NT2/D1 (cell line): ENCODE measurements at regions not wholly inside any gene's neighbourhood (a gene's known extent, or its start where the extent isn't known, plus 50 kb on each side); places are given as distances from the start of the nearest gene placed in this dataset.

Experiments used
- DNase-seq: peaks from one replicate; pipeline ENCODE4 v3.0.0-alpha.2; 2011; ENCODE audit warnings: low read depth, low spot score
- H3K27me3 ChIP-seq: 2 replicates; pipeline ENCODE4 v1.6.0; 2011; ENCODE audit warnings: mild to moderate bottlenecking; ENCODE audit not compliant: insufficient read length, insufficient read depth
- H3K36me3 ChIP-seq: 2 replicates; pipeline ENCODE4 v1.6.1; 2011; ENCODE audit warnings: mild to moderate bottlenecking, low read length, mixed read lengths; ENCODE audit not compliant: insufficient read depth, insufficient read length
- H3K4me1 ChIP-seq: 2 replicates; pipeline ENCODE4 v1.5.1; 2011; ENCODE audit not compliant: insufficient read depth, insufficient read length
- H3K4me3 ChIP-seq: 2 replicates; pipeline ENCODE4 v1.5.1; 2011; ENCODE audit warnings: low read depth; ENCODE audit not compliant: insufficient read length
- H3K9ac ChIP-seq: 2 replicates; pipeline ENCODE4 v1.6.0; 2011; ENCODE audit warnings: low read depth; ENCODE audit not compliant: insufficient read length
- H3K9me3 ChIP-seq: 2 replicates; pipeline ENCODE4 v1.5.1; 2011; ENCODE audit warnings: mild to moderate bottlenecking, low read length; ENCODE audit not compliant: insufficient read depth
- SUZ12 ChIP-seq: IDR thresholded peaks from 2 replicates; pipeline ENCODE4 v1.6.1; 2011; ENCODE audit not compliant: insufficient read length, insufficient read depth; ENCODE audit errors: extremely low read depth
- YY1 ChIP-seq: IDR thresholded peaks from 2 replicates; pipeline ENCODE4 v1.6.1; 2011; ENCODE audit not compliant: insufficient read length, insufficient read depth
- ZNF274 ChIP-seq: IDR thresholded peaks from 2 replicates; pipeline ENCODE4 v1.6.1; 2011; ENCODE audit warnings: mild to moderate bottlenecking, low read depth, low read length

DNA sequence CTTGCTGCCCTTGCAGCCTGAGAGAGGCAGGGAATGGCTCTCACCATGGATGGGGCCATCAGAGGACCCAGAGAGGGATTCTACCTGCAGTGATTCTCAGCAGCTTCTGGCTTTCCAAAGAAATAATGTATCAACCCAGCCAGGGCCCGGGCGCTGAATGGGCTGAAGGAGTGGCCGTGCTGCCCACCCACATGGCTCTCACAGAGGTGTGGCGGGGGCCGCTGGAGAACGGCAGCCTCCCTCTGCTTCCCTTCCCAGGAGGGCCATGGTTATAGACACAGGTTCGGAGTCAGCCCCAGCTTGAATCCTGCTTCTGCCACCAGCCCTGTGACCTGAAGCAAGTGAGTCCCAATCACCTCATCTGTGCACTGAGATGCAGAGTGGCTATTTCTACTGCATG, 82.7 kb downstream of the THAP12 start:
- no peaks in the 10 kb centered on the region for H3K9me3 ChIP-seq
- no peak overlapping the region for H3K9ac ChIP-seq
- H3K4me1 ChIP-seq: peaks cover 2% of the 10 kb centered on the region
- H3K36me3 ChIP-seq: no peaks in the 10 kb centered on the region
- H3K4me3 ChIP-seq: no peak overlapping the region
- H3K27me3 ChIP-seq: no peaks in the 10 kb centered on the region
- DNase-seq: no peak
- TF ChIP-seq ZNF274: no peak
- TF ChIP-seq SUZ12: no peak
- no peak for TF ChIP-seq YY1

DNA sequence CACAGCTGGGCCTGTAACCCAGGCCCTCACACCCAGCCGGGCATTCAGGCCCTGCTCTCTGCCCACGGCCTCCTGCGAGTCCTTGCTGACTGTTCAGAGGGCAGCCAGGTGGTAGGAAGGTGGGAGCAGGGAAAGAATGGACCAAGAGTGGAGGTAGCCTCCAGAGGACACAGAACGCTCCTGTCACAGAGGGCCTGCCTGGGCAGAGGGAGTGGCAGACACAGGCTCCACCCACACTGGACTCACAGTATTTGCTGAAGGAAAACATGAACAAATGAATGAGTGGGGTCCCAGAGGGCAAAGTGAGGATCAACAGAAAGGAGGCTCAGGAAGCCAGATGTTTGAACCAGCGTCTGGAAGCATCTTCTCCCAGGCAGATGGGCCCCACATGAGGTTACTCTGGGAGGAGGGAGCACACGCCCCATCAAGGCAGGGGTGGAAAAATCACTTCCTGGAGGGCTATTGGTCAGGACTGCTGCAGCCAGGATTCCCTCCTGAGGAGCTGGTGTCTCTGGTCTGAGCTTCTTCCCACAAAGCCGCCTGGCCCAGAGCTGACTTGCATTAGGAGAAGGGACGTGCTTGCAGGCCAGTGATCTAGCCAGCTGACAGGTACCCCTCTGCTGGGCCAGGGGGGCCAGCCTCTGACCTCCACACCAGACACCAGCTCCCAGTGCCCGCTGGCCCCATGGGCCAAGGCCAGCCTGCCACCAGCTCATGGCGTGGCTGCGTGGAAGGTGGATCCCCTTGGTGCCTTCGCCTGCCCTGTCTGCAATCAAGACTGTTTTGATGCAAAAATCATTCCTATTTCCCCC, 84.0 kb downstream of the THAP12 start:
- Histone ChIP-seq H3K27me3 (no peaks in the 10 kb centered on the region), H3K9me3 (no peaks in the 10 kb centered on the region), H3K9ac (no peak overlapping the region), H3K4me3 (no peak overlapping the region), H3K36me3 (no peaks in the 10 kb centered on the region), H3K4me1 (peaks cover 2% of the 10 kb centered on the region)
- TF ChIP-seq YY1 (no peak), ZNF274 (no peak), SUZ12 (no peak)
- DNase-seq: no peak

DNA sequence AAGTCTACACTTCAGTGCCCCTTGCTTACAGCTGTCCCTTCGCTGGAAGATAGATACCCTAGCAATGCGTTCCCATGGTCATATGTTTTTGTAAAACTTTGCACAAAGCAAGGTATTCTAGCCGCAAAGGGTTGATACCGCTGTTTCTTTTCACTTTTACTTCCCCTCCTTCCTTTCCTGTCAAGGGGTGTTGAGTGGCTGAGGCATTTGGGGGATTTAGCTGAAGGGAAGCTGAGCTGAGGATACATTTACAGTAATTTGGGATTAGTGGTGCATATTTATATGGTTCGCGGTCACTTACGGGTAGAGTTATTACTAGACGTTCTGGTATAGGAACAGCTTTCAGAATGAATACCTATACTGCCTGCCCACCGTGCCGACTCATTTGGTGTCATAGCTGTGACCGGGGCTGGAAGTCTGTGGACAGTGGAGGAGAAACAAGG, 86.9 kb upstream of the WNT11 start:
- no peaks in the 10 kb centered on the region for H3K27me3 ChIP-seq
- H3K4me1 ChIP-seq: peaks cover 5% of the 10 kb centered on the region
- DNase-seq: no peak
- H3K9me3 ChIP-seq: no peaks in the 10 kb centered on the region
- TF ChIP-seq YY1 (no peak), SUZ12 (no peak), ZNF274 (no peak)
- H3K4me3 ChIP-seq: no peak overlapping the region
- H3K9ac ChIP-seq: no peak overlapping the region
- no peaks in the 10 kb centered on the region for H3K36me3 ChIP-seq

DNA sequence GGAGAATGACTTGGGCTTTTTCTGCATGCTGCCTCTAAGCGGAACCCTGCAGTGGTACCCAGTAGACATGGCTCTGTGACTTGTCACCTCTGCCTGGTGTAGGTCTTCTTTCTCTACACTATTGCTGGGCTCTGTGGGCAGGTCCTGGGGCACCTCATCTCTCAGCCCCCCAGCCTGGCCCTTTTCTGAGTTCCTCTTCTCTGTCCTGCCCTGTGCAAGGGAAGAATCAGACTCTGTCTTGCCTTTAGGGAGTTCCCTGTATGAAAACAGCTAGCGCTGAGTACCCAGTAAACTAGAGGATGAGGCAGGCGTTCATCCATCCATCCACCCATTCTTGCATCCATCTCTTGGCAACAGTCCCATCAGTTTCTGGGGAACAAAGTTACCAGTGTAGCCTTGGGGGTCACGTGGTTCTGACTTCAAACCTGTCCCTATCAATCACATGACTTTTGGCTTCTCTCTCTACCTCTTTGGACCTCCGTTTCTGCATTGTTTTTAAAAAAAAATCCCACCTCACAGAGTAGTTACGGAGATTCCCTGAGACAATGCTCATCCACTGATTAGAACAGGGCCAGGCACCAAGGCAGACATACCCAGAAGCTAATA, 86.4 kb upstream of the WNT11 start:
- no peak overlapping the region for H3K9ac ChIP-seq
- H3K9me3 ChIP-seq: no peaks in the 10 kb centered on the region
- TF ChIP-seq SUZ12 (no peak), YY1 (no peak), ZNF274 (no peak)
- no peak for DNase-seq
- no peak overlapping the region for H3K4me3 ChIP-seq
- peaks cover 9% of the 10 kb centered on the region for H3K4me1 ChIP-seq
- no peaks in the 10 kb centered on the region for H3K36me3 ChIP-seq
- no peaks in the 10 kb centered on the region for H3K27me3 ChIP-seq

DNA sequence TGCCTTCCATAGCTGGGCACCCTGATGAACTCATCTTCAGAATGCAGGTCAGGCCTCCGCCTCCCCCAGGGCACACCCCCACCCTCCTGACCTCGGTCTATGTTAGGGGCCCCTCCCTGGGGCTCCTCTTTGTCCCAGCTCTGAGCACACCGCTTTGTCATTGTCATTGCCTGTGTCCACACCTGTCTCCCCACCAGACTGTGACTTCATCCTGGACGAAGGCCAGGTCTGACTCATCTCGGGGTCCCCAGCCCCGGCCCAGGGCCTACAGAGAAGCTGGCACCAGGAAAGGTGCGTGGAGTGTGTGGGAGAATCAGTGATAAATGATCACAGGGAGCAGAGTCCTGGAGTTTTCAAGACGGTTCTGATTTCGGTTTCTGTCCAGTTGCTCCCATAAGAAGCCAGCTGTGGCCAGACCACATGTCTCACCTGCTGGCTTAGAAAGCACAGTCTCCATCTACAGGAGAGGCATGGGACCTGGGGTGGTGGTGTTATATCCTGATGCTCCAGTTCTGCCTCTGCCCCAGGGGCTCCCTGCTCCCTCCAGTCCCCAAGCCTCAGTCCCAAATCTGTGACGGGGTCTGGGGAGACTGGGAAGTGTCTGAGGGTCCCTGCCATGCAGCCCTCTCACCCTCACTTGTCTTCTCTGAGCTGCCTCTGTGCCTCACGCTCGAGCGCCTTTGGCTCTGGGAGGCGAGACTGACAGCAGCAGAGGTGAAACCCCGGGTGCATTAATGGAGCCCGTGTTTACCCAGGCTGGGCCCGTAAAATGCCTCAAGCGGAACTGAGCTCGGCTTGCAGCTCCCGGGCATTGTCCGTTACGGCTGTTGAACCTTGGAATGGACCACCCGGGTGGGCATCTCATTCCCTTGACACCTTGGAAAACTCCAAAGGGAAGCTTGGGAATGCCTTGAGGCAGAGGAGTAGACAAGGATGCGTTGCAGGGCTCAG, 85.5 kb upstream of the WNT11 start:
- Histone ChIP-seq H3K4me3 (no peak overlapping the region), H3K9me3 (no peaks in the 10 kb centered on the region), H3K9ac (no peak overlapping the region), H3K4me1 (peaks cover 7% of the 10 kb centered on the region), H3K36me3 (no peaks in the 10 kb centered on the region), H3K27me3 (no peaks in the 10 kb centered on the region)
- DNase-seq: no peak
- TF ChIP-seq YY1 (no peak), ZNF274 (no peak), SUZ12 (no peak)

DNA sequence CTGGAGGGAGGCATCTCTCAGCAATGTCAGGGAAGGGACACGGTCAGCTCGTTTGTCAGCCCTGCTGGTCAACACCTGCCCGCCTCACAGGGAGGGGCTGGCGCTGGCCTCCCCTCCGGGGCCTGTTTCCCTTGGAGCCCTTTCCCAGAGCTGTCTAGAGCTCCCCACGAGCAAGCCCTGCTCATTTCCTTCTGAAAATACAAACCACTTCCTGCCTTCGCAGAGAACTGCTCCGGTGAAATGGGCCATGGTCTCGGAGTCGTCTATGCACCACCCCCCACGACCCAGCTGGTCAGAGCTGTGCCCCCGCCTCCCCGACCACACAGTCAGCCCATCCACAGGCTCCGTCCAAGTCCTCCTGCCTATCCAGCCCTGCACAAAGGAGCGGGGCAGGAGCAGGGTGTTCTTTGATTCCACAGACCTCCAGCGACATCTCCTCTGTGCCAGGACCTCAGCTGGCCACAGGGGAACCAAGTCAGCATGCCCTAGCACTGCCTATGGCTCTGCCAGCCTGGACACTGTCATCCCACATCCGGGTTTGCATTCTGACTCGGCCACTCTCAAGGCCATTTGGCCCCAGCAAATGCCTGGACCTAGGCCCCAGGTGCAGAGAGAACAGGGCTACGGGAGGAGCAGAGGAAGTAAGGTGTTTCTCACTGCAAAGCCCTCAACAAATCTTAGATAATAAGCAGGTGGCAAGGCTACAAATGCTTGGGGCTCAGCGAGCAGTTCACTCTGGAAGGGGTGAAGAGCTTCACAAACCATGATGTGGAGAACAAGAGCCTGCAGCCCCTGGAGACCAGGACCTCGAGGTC, 82.1 kb upstream of the WNT11 start:
- H3K27me3 ChIP-seq: no peaks in the 10 kb centered on the region
- H3K36me3 ChIP-seq: no peaks in the 10 kb centered on the region
- no peaks in the 10 kb centered on the region for H3K9me3 ChIP-seq
- TF ChIP-seq SUZ12 (no peak), YY1 (no peak), ZNF274 (no peak)
- H3K9ac ChIP-seq: peak overlapping the region; percentile 13
- no peak overlapping the region for H3K4me3 ChIP-seq
- no peak for DNase-seq
- peaks cover 21% of the 10 kb centered on the region for H3K4me1 ChIP-seq
